Neural progenitor cell (in vitro differentiated cells): ENCODE measurements at regions not wholly inside any gene's neighbourhood (a gene's known extent, or its start where the extent isn't known, plus 50 kb on each side); places are given as distances from the start of the nearest gene placed in this dataset.

Experiments
- EZH2 ChIP-seq: fragments of 200-600 bp; sonication (generic); IDR thresholded peaks from 2 replicates; pipeline ENCODE4 v1.6.1; 2017; ENCODE audit warnings: antibody characterized with exemption, mild to moderate bottlenecking, moderate library complexity
- EZH2phosphoT487 ChIP-seq: fragments of 200-600 bp; sonication (generic); IDR thresholded peaks from 2 replicates; pipeline ENCODE4 v1.6.1; 2017; ENCODE audit warnings: antibody characterized with exemption
- TF ChIP-seq, protein P1 (sequence below): fragments of 200-600 bp; sonication (generic); IDR thresholded peaks from 2 replicates; pipeline ENCODE4 v1.5.1; 2017; ENCODE audit warnings: antibody characterized with exemption, mild to moderate bottlenecking

DNA sequence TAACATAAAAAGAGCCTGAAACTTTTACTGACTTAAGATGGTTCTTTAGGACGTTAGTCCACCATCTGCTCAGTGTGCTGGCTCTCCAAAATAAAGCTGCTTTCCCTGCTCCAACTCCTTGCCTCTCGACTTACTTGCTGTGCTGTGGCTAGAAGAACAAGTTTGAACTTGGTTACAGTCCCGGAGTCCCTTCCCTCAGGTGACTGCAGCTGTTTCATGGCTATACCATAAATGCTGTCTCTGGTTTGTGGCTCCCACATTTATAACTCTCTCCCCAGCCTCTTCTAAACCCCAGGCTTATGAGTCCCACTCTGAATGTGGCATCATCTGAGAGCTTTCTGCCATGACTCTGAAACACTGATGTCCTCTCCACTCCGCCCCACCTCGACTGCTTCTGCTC lies 166.2 kb upstream of the ADRA1D start:
- TF ChIP-seq, protein P1, sequence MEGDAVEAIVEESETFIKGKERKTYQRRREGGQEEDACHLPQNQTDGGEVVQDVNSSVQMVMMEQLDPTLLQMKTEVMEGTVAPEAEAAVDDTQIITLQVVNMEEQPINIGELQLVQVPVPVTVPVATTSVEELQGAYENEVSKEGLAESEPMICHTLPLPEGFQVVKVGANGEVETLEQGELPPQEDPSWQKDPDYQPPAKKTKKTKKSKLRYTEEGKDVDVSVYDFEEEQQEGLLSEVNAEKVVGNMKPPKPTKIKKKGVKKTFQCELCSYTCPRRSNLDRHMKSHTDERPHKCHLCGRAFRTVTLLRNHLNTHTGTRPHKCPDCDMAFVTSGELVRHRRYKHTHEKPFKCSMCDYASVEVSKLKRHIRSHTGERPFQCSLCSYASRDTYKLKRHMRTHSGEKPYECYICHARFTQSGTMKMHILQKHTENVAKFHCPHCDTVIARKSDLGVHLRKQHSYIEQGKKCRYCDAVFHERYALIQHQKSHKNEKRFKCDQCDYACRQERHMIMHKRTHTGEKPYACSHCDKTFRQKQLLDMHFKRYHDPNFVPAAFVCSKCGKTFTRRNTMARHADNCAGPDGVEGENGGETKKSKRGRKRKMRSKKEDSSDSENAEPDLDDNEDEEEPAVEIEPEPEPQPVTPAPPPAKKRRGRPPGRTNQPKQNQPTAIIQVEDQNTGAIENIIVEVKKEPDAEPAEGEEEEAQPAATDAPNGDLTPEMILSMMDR, result no peak
- TF ChIP-seq EZH2phosphoT487 (no peak), EZH2 (no peak)
